IMR-90 (cell line): ENCODE measurements at regions not wholly inside any gene's neighbourhood (a gene's known extent, or its start where the extent isn't known, plus 50 kb on each side); places are given as distances from the start of the nearest gene placed in this dataset.

Source experiments
- ATAC-seq: fragments of 200-7000 bp; cut with Tn5 transposase; 2 replicates; pipeline ENCODE4 v1.9.1; 2020; ENCODE audit warnings: low read depth, mild to moderate bottlenecking, moderate library complexity
- BruUV-seq: library from RNA; stranded (reverse); fragments of 400-500 nt; replicated peaks from 2 replicates; lab custom pipeline; 2021; lab: Mats Ljungman, UMichigan
- CTCF ChIA-PET: fragments of 300-600 bp; formaldehyde crosslinking; extraction: SDS; loops from one replicate; lab custom pipeline; 2021; ENCODE audit warnings: antibody characterized with exemption; lab: Yijun Ruan, JAX
- POLR2A ChIA-PET: fragments of 300-600 bp; sonication (Branson Sonifier 250); formaldehyde crosslinking; loops from one replicate; lab custom pipeline; 2022; ENCODE audit warnings: antibody characterized with exemption; ENCODE audit not compliant: unreplicated experiment; lab: Charles Lee
- DNase-seq: peaks from one replicate; pipeline ENCODE4 v3.0.0; 2013
- H2AFZ ChIP-seq: replicated peaks from 2 replicates; pipeline ENCODE3; 2013; ENCODE audit warnings: low read length, mild to moderate bottlenecking; ENCODE audit not compliant: poor library complexity
- H2AK5ac ChIP-seq: 2 replicates; pipeline ENCODE4 v1.6.1; 2013; ENCODE audit warnings: low read depth, low read length, inconsistent platforms
- H2AK9ac ChIP-seq: replicated peaks from 2 replicates; pipeline ENCODE3; 2013; ENCODE audit warnings: mild to moderate bottlenecking, low read depth, low read length, moderate library complexity; ENCODE audit not compliant: poor library complexity
- H2BK120ac ChIP-seq: 2 replicates; pipeline ENCODE4 v1.6.1; 2013; ENCODE audit warnings: low read depth, low read length, inconsistent platforms
- H2BK15ac ChIP-seq: 3 replicates; pipeline ENCODE4 v1.6.1; 2013; ENCODE audit warnings: low read depth, low read length, inconsistent platforms
- H2BK20ac ChIP-seq: 2 replicates; pipeline ENCODE4 v1.6.1; 2013; ENCODE audit warnings: low read depth, mild to moderate bottlenecking, inconsistent platforms, low read length, moderate library complexity
- H2BK5ac ChIP-seq: 2 replicates; pipeline ENCODE4 v1.6.1; 2013; ENCODE audit warnings: mild to moderate bottlenecking, low read depth, low read length, inconsistent platforms; ENCODE audit not compliant: poor library complexity, severe bottlenecking
- H3K14ac ChIP-seq: replicated peaks from 2 replicates; pipeline ENCODE4 v1.6.1; 2013; ENCODE audit warnings: low read depth, low read length, inconsistent platforms
- H3K18ac ChIP-seq: 2 replicates; pipeline ENCODE4 v1.6.1; 2013; ENCODE audit warnings: low read depth, low read length, control low read depth
- H3K23ac ChIP-seq: 2 replicates; pipeline ENCODE4 v1.6.1; 2013; ENCODE audit warnings: low read depth, low read length, inconsistent platforms
- H3K27ac ChIP-seq: 2 replicates; pipeline ENCODE4 v1.5.1; 2013; ENCODE audit warnings: mild to moderate bottlenecking, control low read depth, low read length; ENCODE audit not compliant: insufficient read depth
- H3K27me3 ChIP-seq: 2 replicates; pipeline ENCODE4 v1.6.1; 2013; ENCODE audit warnings: low read length; ENCODE audit not compliant: control insufficient read depth, insufficient read depth
- H3K36me3 ChIP-seq: 2 replicates; pipeline ENCODE4 v1.6.1; 2013; ENCODE audit warnings: low read length, mixed read lengths; ENCODE audit not compliant: control insufficient read depth, insufficient read depth
- H3K4ac ChIP-seq: 2 replicates; pipeline ENCODE4 v1.6.1; 2013; ENCODE audit warnings: low read depth, low read length, inconsistent platforms
- H3K4me1 ChIP-seq: 2 replicates; pipeline ENCODE4 v1.6.1; 2013; ENCODE audit warnings: low read length, mixed read lengths; ENCODE audit not compliant: control insufficient read depth, insufficient read depth
- H3K4me2 ChIP-seq: 2 replicates; pipeline ENCODE4 v1.6.1; 2013; ENCODE audit warnings: low read depth, mild to moderate bottlenecking, control low read depth, low read length, moderate library complexity
- H3K4me3 ChIP-seq: 2 replicates; pipeline ENCODE4 v1.5.1; 2013; ENCODE audit warnings: low read depth, mild to moderate bottlenecking, control low read depth, low read length, moderate library complexity; ENCODE audit not compliant: insufficient read depth
- H3K56ac ChIP-seq: 2 replicates; pipeline ENCODE4 v1.6.1; 2013; ENCODE audit warnings: low read length, inconsistent platforms; ENCODE audit not compliant: insufficient read depth; ENCODE audit errors: extremely low read depth
- H3K79me1 ChIP-seq, 2 experiments: 2 replicates each; pipeline ENCODE4 v1.6.1; 2013; ENCODE audit warnings: low read length in 2 of 2, inconsistent platforms in 1 of 2, low read depth in 1 of 2
- H3K9ac ChIP-seq: 2 replicates; pipeline ENCODE4 v1.6.1; 2013; ENCODE audit warnings: low read depth, low read length, control low read depth
- H3K9me1 ChIP-seq: 2 replicates; pipeline ENCODE4 v1.6.1; 2013; ENCODE audit warnings: low read length, inconsistent platforms; ENCODE audit not compliant: insufficient read depth
- H3K9me3 ChIP-seq: 2 replicates; pipeline ENCODE4 v1.6.1; 2013; ENCODE audit warnings: low read length; ENCODE audit not compliant: control insufficient read depth, insufficient read depth
- H4K20me1 ChIP-seq: 2 replicates; pipeline ENCODE4 v1.6.1; 2013; ENCODE audit warnings: low read length, inconsistent platforms; ENCODE audit not compliant: insufficient read depth
- H4K5ac ChIP-seq: 2 replicates; pipeline ENCODE4 v1.6.1; 2013; ENCODE audit warnings: mild to moderate bottlenecking, low read depth, low read length, control low read depth
- H4K8ac ChIP-seq, 2 experiments: 2 replicates each; pipeline ENCODE4 v1.6.1; 2013; ENCODE audit warnings: low read depth in 2 of 2, low read length in 2 of 2, control low read depth in 1 of 2, inconsistent platforms in 1 of 2
- H4K91ac ChIP-seq: 2 replicates; pipeline ENCODE4 v1.6.1; 2013; ENCODE audit warnings: low read depth, low read length, inconsistent platforms; ENCODE audit not compliant: insufficient read depth
- BHLHE40 ChIP-seq: fragments of 150-350 bp; IDR thresholded peaks from 2 replicates; pipeline ENCODE4 v1.6.1; 2016; ENCODE audit warnings: mild to moderate bottlenecking, low read depth, low read length
- CEBPB ChIP-seq: IDR thresholded peaks from 2 replicates; pipeline ENCODE4 v1.6.1; 2012; ENCODE audit warnings: low read depth, low read length, improper control_type of control experiment
- CHD1 ChIP-seq: IDR thresholded peaks from 2 replicates; pipeline ENCODE4 v1.6.1; 2012; ENCODE audit warnings: low read depth, low read length, improper control_type of control experiment
- POLR2A ChIP-seq: IDR thresholded peaks from 2 replicates; pipeline ENCODE4 v1.6.1; 2012; ENCODE audit warnings: mild to moderate bottlenecking, low read depth, low read length
- WGBS, 2 experiments: methylation state at CpG; one replicate each; pipeline versions ENCODE4 v1.1.5 to v1.1.7; 2013; ENCODE audit warnings: missing lambda C conversion rate in 2 of 2; ENCODE audit not compliant: insufficient read length in 1 of 2; ENCODE audit errors: extremely low coverage in 2 of 2; 5-methylcytosine and 5-hydroxymethylcytosine counted together
- dilution Hi-C: fragments of 300-500 bp; cut with HindIII; formaldehyde crosslinking; loops from one replicate; pipeline ENCODE4 v1.14.3; 2018; ENCODE audit warnings: low sequenced_read_pairs; ENCODE audit not compliant: unreplicated experiment
- in situ Hi-C: fragments of 300-500 bp; cut with MboI; formaldehyde crosslinking; loops from 3 replicates; pipeline ENCODE4 v1.14.3; 2019; ENCODE audit warnings: low sequenced_read_pairs, inconsistent platforms, mixed read lengths
- intact Hi-C: fragments of 100-400 bp; cut with micrococcal nuclease; formaldehyde crosslinking; loops from 2 replicates; pipeline ENCODE4 v1.10.0; 2022

- BruUV-seq: no TSS peak
These were observed 490.9 kb upstream of the TBX3 start for GRCh38 chr12:115174920-115175319.

More at GRCh38 chr12:115174920-115175319, 490.9 kb upstream of the TBX3 start:
- no peaks in the 10 kb centered on the region for H3K27me3 ChIP-seq
- no peak overlapping the region; the same call in 1 of the 2 replicates for H4K91ac ChIP-seq
- H3K18ac ChIP-seq: no peak overlapping the region; the same call in 1 of the 2 replicates
- no peaks in the 10 kb centered on the region for H3K9me3 ChIP-seq
- no peak overlapping the region for H2BK5ac ChIP-seq
- H2BK15ac ChIP-seq: no peak overlapping the region
- WGBS, 2 experiments: 74% methylated on average over 6 of the region's 12 CpGs; no CpG with 5 or more reads in 1 of the 2 experiments
- H3K4me2 ChIP-seq: no peak overlapping the region
- peaks cover 8% of the 10 kb centered on the region; the same call in 1 of the 2 replicates for H3K4me1 ChIP-seq
- H3K9ac ChIP-seq: no peak overlapping the region
- H4K8ac ChIP-seq: no peak overlapping the region
- ATAC-seq (no peak), DNase-seq (no peak)
- TF ChIP-seq CEBPB (no peak), CHD1 (no peak), BHLHE40 (no peak), POLR2A (no peak)
- ChIA-PET CTCF (no interaction called here), POLR2A (no interaction called here)
- H4K5ac ChIP-seq: no peak overlapping the region
- no peak overlapping the region for H3K56ac ChIP-seq
- H3K4ac ChIP-seq: no peak overlapping the region
- no peak overlapping the region for H3K4me3 ChIP-seq
- H2BK120ac ChIP-seq: no peak overlapping the region
- in situ Hi-C loops (no loop called here), intact Hi-C loops (no loop called here), dilution Hi-C loops (no loop called here)
- no peak overlapping the region for H3K23ac ChIP-seq
- H3K9me1 ChIP-seq: peaks cover 16% of the 10 kb centered on the region
- H3K79me1 ChIP-seq: no peaks in the 10 kb centered on the region
- no peak overlapping the region for H2AFZ ChIP-seq
- no peak overlapping the region for H3K27ac ChIP-seq
- peak overlapping the region; percentile 39; the same call in 1 of the 2 replicates for H2AK5ac ChIP-seq
- H4K20me1 ChIP-seq: no peaks in the 10 kb centered on the region
- H3K14ac ChIP-seq: no peak overlapping the region
- H2AK9ac ChIP-seq: no peak overlapping the region
- H2BK20ac ChIP-seq: 0 out of 2 replicates have a peak overlapping the region, but pooled peaks have one; percentile 47
- H3K36me3 ChIP-seq: no peaks in the 10 kb centered on the region
